Liver (tissue), 8 donors: ENCODE measurements at regions not wholly inside any gene's neighbourhood (a gene's known extent, or its start where the extent isn't known, plus 50 kb on each side); places are given as distances from the start of the nearest gene placed in this dataset.

Experiments used
- DNase-seq: peaks from one replicate; pipeline ENCODE4 v3.0.0-alpha.2; 2017; ENCODE audit warnings: low spot score
- H3K27ac ChIP-seq, 2 donors: one replicate each; pipeline ENCODE4 v1.7.0; 2013; ENCODE audit warnings: inconsistent platforms in 2 of 2, low read length in 2 of 2, control low read depth in 1 of 2, low read depth in 1 of 2, mild to moderate bottlenecking in 1 of 2
- H3K27me3 ChIP-seq, 4 donors: one replicate each; pipeline versions ENCODE4 v1.6.1 to v1.7.0; 2013; ENCODE audit warnings: low read length in 3 of 4, inconsistent platforms in 1 of 4, mild to moderate bottlenecking in 1 of 4, moderate library complexity in 1 of 4; ENCODE audit not compliant: control insufficient read depth in 4 of 4, insufficient read depth in 4 of 4
- H3K36me3 ChIP-seq, 4 donors: one replicate each; pipeline versions ENCODE4 v1.6.1 to v1.7.0; 2013; ENCODE audit warnings: low read length in 3 of 4, mild to moderate bottlenecking in 3 of 4, low read depth in 1 of 4, moderate library complexity in 1 of 4; ENCODE audit not compliant: control insufficient read depth in 4 of 4, insufficient read depth in 3 of 4
- H3K4me1 ChIP-seq, 4 donors: one replicate each; pipeline versions ENCODE4 v1.6.1 to v1.7.0; 2013; ENCODE audit warnings: low read length in 3 of 4, mild to moderate bottlenecking in 3 of 4, moderate library complexity in 1 of 4; ENCODE audit not compliant: control insufficient read depth in 4 of 4, insufficient read depth in 4 of 4
- H3K4me3 ChIP-seq, 3 donors: one replicate each; pipeline versions ENCODE4 v1.6.1 to v1.7.0; 2013; ENCODE audit warnings: low read length in 3 of 3, control low read depth in 1 of 3, low read depth in 1 of 3, mild to moderate bottlenecking in 1 of 3
- H3K9ac ChIP-seq, 2 donors: one replicate each; pipeline ENCODE4 v1.7.0; 2013; ENCODE audit warnings: low read length in 2 of 2, mild to moderate bottlenecking in 2 of 2, moderate library complexity in 2 of 2, control low read depth in 1 of 2, low read depth in 1 of 2
- H3K9me3 ChIP-seq, 4 donors: one replicate each; pipeline versions ENCODE4 v1.6.1 to v1.7.0; 2013; ENCODE audit warnings: low read length in 3 of 4; ENCODE audit not compliant: control insufficient read depth in 4 of 4
- FOXA1 ChIP-seq: IDR thresholded peaks from 2 replicates; pipeline ENCODE4 v1.6.1; 2016; ENCODE audit warnings: antibody characterized with exemption
- FOXA2 ChIP-seq: IDR thresholded peaks from 2 replicates; pipeline ENCODE4 v1.6.1; 2016; ENCODE audit warnings: antibody characterized with exemption
- GABPA ChIP-seq, 2 donors: IDR thresholded peaks in 1 of 2; conservative IDR thresholded peaks in 1 of 2; 2 replicates each; pipeline ENCODE4 v1.6.1; 2016; ENCODE audit warnings: antibody characterized with exemption in 2 of 2, mild to moderate bottlenecking in 1 of 2, moderate library complexity in 1 of 2
- HNF4A ChIP-seq, 2 donors: conservative IDR thresholded peaks; 2 replicates each; pipeline ENCODE4 v1.6.1; 2016; ENCODE audit warnings: antibody characterized with exemption in 2 of 2, mild to moderate bottlenecking in 2 of 2
- HNF4G ChIP-seq: IDR thresholded peaks from 2 replicates; pipeline ENCODE4 v1.6.1; 2016; ENCODE audit warnings: antibody characterized with exemption
- JUND ChIP-seq, 2 donors: IDR thresholded peaks; 2 replicates each; pipeline ENCODE4 v1.6.1; 2016; ENCODE audit warnings: antibody characterized with exemption in 2 of 2
- NR2F2 ChIP-seq: IDR thresholded peaks from 2 replicates; pipeline ENCODE4 v1.6.1; 2016; ENCODE audit warnings: antibody characterized with exemption
- RAD21 ChIP-seq, 2 donors: IDR thresholded peaks; 2 replicates each; pipeline ENCODE4 v1.6.1; 2016; ENCODE audit warnings: antibody characterized with exemption in 2 of 2, mild to moderate bottlenecking in 2 of 2
- RXRA ChIP-seq, 2 donors: IDR thresholded peaks; 2 replicates each; pipeline ENCODE4 v1.6.1; 2017 to 2018; ENCODE audit warnings: antibody characterized with exemption in 2 of 2, mild to moderate bottlenecking in 1 of 2
- SP1 ChIP-seq: IDR thresholded peaks from 2 replicates; pipeline ENCODE4 v1.6.1; 2018; ENCODE audit warnings: antibody characterized with exemption, mild to moderate bottlenecking
- TAF1 ChIP-seq: conservative IDR thresholded peaks from 2 replicates; pipeline ENCODE4 v1.6.1; 2016; ENCODE audit warnings: antibody characterized with exemption, mild to moderate bottlenecking
- WGBS: extraction: QIAGEN DNeasy Blood & Tissue Kit; methylation state at CpG from one replicate; pipeline ENCODE4 v1.1.7; 2013; 5-methylcytosine and 5-hydroxymethylcytosine counted together
- TF ChIP-seq, protein P1 (sequence below): IDR thresholded peaks from 2 replicates; pipeline ENCODE4 v1.6.1; 2016; ENCODE audit warnings: antibody characterized with exemption
- TF ChIP-seq, protein P2 (sequence below): fragments of 150-350 bp; IDR thresholded peaks from 2 replicates; pipeline ENCODE4 v1.5.1; 2017; ENCODE audit warnings: improper control_type of control experiment, low read depth, low read length; ENCODE audit not compliant: missing input control
- TF ChIP-seq, protein P3 (sequence below): IDR thresholded peaks from 2 replicates; pipeline ENCODE4 v1.6.1; 2016; ENCODE audit warnings: antibody characterized with exemption, mild to moderate bottlenecking
- TF ChIP-seq, protein P4 (sequence below): IDR thresholded peaks from 2 replicates; pipeline ENCODE4 v1.6.1; 2016; ENCODE audit warnings: antibody characterized with exemption
- TF ChIP-seq, protein P5 (sequence below): IDR thresholded peaks from 2 replicates; pipeline ENCODE4 v1.6.1; 2016; ENCODE audit warnings: antibody characterized with exemption
- donor health status: healthy.
- donor health status: healthy.
- donor health status: healthy.
- donor health status: healthy.
- donor health status: healthy.

DNA sequence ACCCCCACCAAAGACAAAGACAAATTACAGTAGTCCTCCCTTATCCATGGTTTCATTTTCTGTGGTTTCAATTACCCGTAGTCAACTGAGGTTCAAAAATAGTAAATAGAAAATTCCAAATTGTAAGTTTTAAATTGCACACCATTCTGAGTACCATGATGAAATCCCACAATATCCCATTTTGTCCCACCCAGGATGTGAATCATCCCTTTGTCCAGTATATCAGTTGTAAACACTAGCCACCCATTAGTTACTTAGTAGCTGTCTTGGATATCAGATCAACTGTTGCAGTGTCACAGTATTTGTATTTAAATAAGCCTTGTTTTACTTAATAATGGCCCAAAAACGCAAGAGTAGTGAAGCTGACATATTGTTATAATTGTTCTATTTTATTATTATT is 364.0 kb upstream of the ARID1B start:
- TF ChIP-seq SP1 (no peak), RXRA (IDR thresholded peaks at IDR 0.05) (no peak), TAF1 (no peak), RAD21 (IDR thresholded peaks at IDR 0.05) (no peak), FOXA1 (no peak), JUND (IDR thresholded peaks at IDR 0.05) (no peak), NR2F2 (no peak), FOXA2 (no peak)
- TF ChIP-seq, protein P1, sequence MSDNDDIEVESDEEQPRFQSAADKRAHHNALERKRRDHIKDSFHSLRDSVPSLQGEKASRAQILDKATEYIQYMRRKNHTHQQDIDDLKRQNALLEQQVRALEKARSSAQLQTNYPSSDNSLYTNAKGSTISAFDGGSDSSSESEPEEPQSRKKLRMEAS = no peak
- TF ChIP-seq, protein P2, sequence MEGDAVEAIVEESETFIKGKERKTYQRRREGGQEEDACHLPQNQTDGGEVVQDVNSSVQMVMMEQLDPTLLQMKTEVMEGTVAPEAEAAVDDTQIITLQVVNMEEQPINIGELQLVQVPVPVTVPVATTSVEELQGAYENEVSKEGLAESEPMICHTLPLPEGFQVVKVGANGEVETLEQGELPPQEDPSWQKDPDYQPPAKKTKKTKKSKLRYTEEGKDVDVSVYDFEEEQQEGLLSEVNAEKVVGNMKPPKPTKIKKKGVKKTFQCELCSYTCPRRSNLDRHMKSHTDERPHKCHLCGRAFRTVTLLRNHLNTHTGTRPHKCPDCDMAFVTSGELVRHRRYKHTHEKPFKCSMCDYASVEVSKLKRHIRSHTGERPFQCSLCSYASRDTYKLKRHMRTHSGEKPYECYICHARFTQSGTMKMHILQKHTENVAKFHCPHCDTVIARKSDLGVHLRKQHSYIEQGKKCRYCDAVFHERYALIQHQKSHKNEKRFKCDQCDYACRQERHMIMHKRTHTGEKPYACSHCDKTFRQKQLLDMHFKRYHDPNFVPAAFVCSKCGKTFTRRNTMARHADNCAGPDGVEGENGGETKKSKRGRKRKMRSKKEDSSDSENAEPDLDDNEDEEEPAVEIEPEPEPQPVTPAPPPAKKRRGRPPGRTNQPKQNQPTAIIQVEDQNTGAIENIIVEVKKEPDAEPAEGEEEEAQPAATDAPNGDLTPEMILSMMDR = no peak
- TF ChIP-seq, protein P3, sequence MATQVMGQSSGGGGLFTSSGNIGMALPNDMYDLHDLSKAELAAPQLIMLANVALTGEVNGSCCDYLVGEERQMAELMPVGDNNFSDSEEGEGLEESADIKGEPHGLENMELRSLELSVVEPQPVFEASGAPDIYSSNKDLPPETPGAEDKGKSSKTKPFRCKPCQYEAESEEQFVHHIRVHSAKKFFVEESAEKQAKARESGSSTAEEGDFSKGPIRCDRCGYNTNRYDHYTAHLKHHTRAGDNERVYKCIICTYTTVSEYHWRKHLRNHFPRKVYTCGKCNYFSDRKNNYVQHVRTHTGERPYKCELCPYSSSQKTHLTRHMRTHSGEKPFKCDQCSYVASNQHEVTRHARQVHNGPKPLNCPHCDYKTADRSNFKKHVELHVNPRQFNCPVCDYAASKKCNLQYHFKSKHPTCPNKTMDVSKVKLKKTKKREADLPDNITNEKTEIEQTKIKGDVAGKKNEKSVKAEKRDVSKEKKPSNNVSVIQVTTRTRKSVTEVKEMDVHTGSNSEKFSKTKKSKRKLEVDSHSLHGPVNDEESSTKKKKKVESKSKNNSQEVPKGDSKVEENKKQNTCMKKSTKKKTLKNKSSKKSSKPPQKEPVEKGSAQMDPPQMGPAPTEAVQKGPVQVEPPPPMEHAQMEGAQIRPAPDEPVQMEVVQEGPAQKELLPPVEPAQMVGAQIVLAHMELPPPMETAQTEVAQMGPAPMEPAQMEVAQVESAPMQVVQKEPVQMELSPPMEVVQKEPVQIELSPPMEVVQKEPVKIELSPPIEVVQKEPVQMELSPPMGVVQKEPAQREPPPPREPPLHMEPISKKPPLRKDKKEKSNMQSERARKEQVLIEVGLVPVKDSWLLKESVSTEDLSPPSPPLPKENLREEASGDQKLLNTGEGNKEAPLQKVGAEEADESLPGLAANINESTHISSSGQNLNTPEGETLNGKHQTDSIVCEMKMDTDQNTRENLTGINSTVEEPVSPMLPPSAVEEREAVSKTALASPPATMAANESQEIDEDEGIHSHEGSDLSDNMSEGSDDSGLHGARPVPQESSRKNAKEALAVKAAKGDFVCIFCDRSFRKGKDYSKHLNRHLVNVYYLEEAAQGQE = no peak
- TF ChIP-seq, protein P4, sequence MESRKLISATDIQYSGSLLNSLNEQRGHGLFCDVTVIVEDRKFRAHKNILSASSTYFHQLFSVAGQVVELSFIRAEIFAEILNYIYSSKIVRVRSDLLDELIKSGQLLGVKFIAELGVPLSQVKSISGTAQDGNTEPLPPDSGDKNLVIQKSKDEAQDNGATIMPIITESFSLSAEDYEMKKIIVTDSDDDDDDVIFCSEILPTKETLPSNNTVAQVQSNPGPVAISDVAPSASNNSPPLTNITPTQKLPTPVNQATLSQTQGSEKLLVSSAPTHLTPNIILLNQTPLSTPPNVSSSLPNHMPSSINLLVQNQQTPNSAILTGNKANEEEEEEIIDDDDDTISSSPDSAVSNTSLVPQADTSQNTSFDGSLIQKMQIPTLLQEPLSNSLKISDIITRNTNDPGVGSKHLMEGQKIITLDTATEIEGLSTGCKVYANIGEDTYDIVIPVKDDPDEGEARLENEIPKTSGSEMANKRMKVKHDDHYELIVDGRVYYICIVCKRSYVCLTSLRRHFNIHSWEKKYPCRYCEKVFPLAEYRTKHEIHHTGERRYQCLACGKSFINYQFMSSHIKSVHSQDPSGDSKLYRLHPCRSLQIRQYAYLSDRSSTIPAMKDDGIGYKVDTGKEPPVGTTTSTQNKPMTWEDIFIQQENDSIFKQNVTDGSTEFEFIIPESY = no peak
- TF ChIP-seq, protein P5, sequence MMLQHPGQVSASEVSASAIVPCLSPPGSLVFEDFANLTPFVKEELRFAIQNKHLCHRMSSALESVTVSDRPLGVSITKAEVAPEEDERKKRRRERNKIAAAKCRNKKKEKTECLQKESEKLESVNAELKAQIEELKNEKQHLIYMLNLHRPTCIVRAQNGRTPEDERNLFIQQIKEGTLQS = no peak
- Histone ChIP-seq H3K9me3 (no peaks in the 10 kb centered on the region), H3K36me3 (no peaks in the 10 kb centered on the region), H3K4me1 (no peaks in the 10 kb centered on the region), H3K9ac (no peak overlapping the region), H3K4me3 (no peak overlapping the region), H3K27me3 (no peaks in the 10 kb centered on the region), H3K27ac (no peak overlapping the region)
- DNase-seq = no peak
- 65% methylated on average over 2 of the region's 2 CpGs for WGBS

DNA sequence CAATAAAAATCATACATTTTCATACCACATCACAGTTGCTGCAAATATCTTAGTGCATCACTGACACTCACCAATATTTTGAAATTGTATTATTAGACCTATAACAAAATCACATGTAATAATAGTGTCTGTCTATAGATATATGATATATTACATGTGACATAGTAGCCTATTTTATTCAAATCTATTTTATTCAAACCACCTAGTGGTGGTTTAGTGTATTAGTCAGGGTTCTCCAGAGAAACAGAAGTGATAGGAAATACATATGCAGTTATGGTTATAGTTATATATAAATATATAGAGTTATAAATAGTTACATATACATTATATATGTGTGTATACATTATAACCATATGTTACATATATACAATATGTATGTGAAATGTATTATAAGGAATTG is 366.5 kb upstream of the ARID1B start:
- no peak for TF ChIP-seq HNF4G
- TF ChIP-seq FOXA2 = no peak
- no peak for TF ChIP-seq TAF1
- TF ChIP-seq, protein P3 = no peak
- TF ChIP-seq, protein P5 = no peak
- no peak for TF ChIP-seq HNF4A (conservative IDR thresholded peaks at IDR 0.05)
- no peak for TF ChIP-seq GABPA (IDR thresholded peaks at IDR 0.05 in 1 of 2, conservative IDR thresholded peaks at IDR 0.05 in 1 of 2)
- TF ChIP-seq NR2F2 = no peak
- no peak for TF ChIP-seq FOXA1
- Histone ChIP-seq H3K36me3 (no peaks in the 10 kb centered on the region), H3K9ac (no peak overlapping the region), H3K27me3 (no peaks in the 10 kb centered on the region), H3K4me1 (no peaks in the 10 kb centered on the region), H3K9me3 (no peaks in the 10 kb centered on the region), H3K4me3 (no peak overlapping the region), H3K27ac (no peak overlapping the region)
- no peak for DNase-seq
